Fibroblast of mammary gland (primary cell): ENCODE measurements at regions not wholly inside any gene's neighbourhood (a gene's known extent, or its start where the extent isn't known, plus 50 kb on each side); places are given as distances from the start of the nearest gene placed in this dataset.

Source experiments
- DNase-seq: peaks from one replicate; pipeline ENCODE4 v3.0.0-alpha.2; 2010; ENCODE audit warnings: low read depth
- H3K4me3 ChIP-seq: 2 replicates; pipeline ENCODE4 v1.5.1; 2011; ENCODE audit warnings: low read depth, mild to moderate bottlenecking, low read length, moderate library complexity; ENCODE audit not compliant: control insufficient read depth
- CTCF ChIP-seq: conservative IDR thresholded peaks from 2 replicates; pipeline ENCODE4 v1.5.1; 2011; ENCODE audit warnings: low read depth, low read length, inconsistent platforms; ENCODE audit not compliant: control insufficient read depth, insufficient read depth

- no peak overlapping the region for H3K4me3 ChIP-seq
- TF ChIP-seq CTCF, result no peak
- DNase-seq, result peak; percentile 95
Measured at GRCh38 chr3:154795582-154795981, 284.5 kb upstream of the MME start.

GRCh38 chr3:154794814-154795445 is 285.2 kb upstream of the MME start:
- no peak for TF ChIP-seq CTCF
- no peak for DNase-seq
- H3K4me3 ChIP-seq, result no peak overlapping the region

- no peak overlapping the region for H3K4me3 ChIP-seq
- no peak for TF ChIP-seq CTCF
- peak; percentile 32 for DNase-seq
Measured at GRCh38 chr3:154794391-154794790, 285.7 kb upstream of the MME start.

- no peak for TF ChIP-seq CTCF
- no peak overlapping the region for H3K4me3 ChIP-seq
- DNase-seq, result peak; percentile 26
Measured at GRCh38 chr3:154792828-154793227, 287.3 kb upstream of the MME start.

- DNase-seq, result no peak
- no peak overlapping the region for H3K4me3 ChIP-seq
- TF ChIP-seq CTCF, result no peak
Measured at GRCh38 chr3:154791611-154792010, 288.5 kb upstream of the MME start.

- peak; percentile 66 for DNase-seq
- TF ChIP-seq CTCF, result no peak
- no peak overlapping the region for H3K4me3 ChIP-seq
Measured at GRCh38 chr3:154786724-154787123, 293.4 kb upstream of the MME start.

- DNase-seq, result no peak
- no peak for TF ChIP-seq CTCF
- H3K4me3 ChIP-seq, result no peak overlapping the region
Measured at GRCh38 chr3:154783521-154783931, 296.6 kb upstream of the MME start.
